ENCODE measurements at regions not wholly inside any gene's neighbourhood (a gene's known extent, or its start where the extent isn't known, plus 50 kb on each side); places are given as distances from the start of the nearest gene placed in this dataset.

DNA sequence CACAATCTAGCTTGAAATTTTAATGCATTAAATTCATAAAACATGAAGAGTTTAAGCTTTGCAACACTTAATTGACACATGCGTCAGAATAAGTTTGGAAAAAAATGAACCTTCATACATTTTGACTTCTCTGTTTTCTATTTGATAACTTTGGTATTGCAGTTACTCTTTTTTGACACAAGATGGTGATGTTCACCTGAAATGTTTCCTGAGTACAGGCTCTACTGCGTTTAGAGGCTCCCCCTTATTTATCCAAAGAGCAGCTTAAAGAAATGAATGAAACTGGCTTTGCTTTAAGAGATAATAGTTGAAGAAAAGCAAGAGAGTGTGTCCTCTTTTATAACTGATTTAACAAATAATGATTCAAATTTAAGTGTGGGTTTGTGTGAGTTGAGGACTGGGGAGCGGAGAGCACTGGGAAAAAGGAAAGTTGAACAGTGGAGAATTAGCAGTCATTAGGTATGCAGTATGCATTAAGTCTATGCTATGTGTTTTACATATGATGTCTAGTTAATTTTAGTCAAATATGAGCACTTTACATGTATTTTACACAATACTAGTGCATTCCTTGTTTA is 180.6 kb upstream of the NUDT6 start:
- DNase-seq = peak; percentile 48 to 66

GRCh38 chr4:123104310-123105025 is 182.1 kb upstream of the NUDT6 start:
- DNase-seq = no peak

GRCh38 chr4:123105026-123105420 is 182.6 kb upstream of the NUDT6 start:
- DNase-seq = no peak

GRCh38 chr4:123106747-123107146 is 184.3 kb upstream of the NUDT6 start:
- DNase-seq = no peak

- no peak for DNase-seq
Observed at GRCh38 chr4:123107444-123108252, 185.3 kb upstream of the NUDT6 start.

DNA sequence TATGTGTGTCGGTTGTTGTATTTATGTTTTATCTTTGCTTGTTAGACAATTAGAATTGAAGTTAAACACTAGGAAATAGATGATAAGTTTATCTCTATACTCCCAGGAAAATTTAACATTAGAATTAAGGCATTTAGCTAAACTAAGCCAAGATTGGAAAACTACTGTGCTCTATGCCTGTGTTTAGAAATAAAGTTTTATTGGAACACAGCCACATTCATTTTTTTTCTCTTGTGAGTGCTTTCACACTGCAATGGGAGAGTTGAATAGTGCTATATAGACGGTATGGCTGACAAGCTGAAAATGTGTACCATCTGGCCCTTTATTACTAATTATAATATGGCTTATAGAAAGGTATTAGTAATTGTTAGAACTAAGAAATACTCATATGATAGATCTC is 186.7 kb upstream of the NUDT6 start:
- DNase-seq = no peak

GRCh38 chr4:123110147-123110546 is 187.8 kb upstream of the NUDT6 start:
- no peak for DNase-seq

GRCh38 chr4:123110685-123111084 is 188.3 kb upstream of the NUDT6 start:
- DNase-seq = no peak

GRCh38 chr4:123113155-123113554 is 190.8 kb upstream of the NUDT6 start:
- DNase-seq = no peak

DNA sequence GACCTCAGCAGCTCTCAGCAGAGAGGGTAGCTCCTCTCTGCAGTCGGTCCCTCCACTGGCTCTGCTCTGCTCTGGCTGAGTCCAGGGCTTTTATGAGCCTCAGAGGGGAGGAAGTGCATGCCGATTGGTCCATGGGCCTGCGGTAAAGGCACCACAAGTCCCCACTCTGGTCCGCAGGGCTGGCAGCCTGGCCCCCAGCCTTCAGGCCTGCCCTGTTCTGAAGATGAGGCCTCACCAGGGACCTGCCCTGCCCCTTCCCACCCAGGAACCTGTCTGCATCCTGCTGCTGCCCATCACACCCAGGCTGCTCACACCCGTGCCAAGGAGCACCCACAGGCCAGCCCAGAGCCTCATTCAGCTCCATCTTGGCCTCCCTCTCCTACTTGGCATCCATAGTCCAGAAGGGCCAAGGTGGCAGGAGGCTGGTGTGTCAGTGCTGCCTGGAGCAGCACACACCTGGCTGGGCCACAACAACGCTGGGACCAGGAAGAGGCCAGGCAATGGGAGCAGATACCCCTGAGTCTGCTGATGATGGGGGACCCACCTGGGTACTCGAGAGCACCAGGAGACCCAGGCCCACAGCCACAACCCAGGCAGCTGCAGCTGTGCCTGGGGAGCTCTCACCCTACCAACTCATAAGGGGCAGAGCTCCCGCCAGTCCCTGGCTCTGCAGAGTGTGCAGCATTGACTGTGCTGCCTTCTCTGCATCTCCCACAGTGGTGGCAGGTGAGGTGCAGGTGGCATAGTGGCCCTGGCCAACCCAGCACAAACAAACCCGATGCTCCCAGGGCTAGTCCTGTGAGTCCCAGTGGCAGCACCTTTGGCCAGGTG is 191.9 kb upstream of the NUDT6 start:
- no peak for DNase-seq

DNA sequence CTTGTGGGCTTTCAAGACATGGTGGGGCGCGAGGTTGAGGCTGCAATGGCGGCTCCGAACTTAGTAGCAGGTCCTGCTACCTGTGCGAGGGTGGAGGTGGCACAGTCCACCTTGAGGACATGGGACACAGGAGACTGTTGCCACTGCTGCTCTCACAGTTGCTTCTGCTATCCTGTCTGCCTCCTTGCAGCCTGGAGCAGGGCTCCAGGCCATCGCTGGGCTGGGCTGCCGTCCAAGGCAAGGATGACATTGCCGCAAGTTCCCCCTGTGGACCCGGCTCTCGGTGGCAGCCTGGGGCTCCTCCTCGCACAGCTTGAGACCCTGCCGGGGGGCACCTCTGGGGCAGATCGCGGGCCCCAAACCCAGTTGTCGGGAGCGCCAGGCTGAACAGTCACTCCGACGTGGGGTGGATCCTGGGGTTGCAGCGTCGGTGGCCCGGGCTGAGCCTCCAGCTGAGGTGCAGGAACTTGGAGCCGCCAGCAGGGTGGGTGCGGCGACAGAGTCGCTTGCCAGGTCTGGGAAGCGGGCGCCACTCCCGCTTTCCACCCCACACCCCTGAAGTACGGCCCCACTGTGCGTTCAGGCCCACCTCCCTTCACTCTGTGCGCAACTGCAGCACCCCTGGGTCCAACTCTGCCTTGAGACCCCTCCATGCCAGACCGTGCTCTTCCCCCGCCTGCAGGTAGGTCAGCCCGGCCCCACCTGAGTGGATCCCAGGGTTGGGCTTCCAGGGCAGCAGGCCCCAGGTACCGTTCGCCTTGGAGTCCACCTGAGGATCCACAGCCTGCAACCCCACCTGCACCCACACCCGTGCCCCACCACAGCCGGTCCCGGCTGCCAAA is 192.7 kb upstream of the NUDT6 start:
- DNase-seq = no peak

GRCh38 chr4:123116412-123116811 is 194.0 kb upstream of the NUDT6 start:
- no peak for DNase-seq

- no peak for DNase-seq
Observed at GRCh38 chr4:123120473-123120872, 198.1 kb upstream of the NUDT6 start.

GRCh38 chr4:123121241-123121907 is 199.0 kb upstream of the NUDT6 start:
- no peak for DNase-seq

DNA sequence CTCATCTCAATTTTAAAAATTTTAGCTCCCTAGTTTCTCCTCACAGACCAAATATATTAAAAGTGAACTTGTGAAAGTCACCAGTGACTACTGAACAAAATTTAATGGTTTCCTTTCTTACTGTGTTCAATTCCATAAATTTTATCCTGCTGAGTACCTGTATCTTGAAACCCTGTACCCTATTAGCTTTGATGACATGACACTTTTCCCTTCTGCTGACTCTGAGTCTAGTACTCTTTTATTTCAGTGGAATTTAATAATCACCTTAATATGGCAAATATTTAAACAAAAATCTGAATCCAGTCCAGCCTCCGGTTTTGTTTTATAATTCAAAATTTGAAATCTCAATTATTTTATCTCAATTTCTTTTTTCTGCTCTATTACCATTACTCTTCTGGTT is 203.1 kb upstream of the NUDT6 start:
- no peak for DNase-seq

DNA sequence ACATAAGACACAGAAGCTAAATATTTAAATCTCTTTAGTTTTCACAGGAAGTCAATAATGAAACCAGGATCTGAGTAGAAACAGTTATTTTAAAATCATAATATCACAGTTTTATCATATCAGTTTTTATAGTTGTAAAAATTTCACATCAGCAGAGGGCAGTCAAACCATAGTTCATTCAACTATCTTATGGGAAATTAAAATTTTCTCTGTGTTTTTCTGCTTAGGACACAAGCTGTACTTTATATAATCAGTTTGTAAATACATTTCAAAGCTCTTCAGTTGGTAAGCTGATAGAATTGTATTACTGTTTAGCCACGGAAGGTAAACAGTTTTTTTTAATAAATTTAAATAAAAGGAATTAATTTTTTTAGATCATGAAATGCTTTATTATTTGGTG is 204.8 kb upstream of the NUDT6 start:
- DNase-seq = peak; percentile 8 to 33

GRCh38 chr4:123127875-123128274 is 205.5 kb upstream of the NUDT6 start:
- no peak for DNase-seq

DNA sequence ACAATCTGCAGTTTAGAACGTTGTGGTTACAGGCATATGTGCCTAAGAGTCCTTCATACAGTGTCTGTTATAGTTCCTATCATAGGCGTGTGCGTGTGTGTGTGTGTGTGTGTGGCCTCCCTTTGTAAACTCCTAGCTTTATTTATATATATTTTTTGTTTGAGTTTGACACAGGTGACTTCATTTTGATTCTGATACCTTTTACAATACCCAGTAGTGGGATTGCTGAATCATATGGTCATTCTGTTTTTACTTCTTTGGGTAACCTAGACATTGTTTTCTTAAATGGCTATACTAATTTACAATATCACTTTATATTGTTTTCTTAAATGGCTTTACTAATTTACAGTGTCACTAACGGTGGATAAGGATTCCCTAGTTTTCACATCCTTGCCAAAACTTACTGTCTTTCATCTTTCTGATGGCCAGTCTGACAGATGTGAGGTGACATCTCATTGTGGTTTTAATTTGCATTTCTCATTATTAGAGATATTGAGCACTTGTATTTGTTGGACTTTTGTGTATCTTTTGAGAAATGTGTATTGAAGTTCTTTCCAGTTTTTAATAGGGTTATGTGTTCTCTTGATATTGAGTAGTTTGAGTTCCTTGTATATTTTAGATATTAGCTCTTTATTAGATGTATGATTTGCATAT is 211.1 kb upstream of the NUDT6 start:
- no peak for DNase-seq

GRCh38 chr4:123144616-123145015 is 222.2 kb upstream of the NUDT6 start:
- no peak for DNase-seq

DNA sequence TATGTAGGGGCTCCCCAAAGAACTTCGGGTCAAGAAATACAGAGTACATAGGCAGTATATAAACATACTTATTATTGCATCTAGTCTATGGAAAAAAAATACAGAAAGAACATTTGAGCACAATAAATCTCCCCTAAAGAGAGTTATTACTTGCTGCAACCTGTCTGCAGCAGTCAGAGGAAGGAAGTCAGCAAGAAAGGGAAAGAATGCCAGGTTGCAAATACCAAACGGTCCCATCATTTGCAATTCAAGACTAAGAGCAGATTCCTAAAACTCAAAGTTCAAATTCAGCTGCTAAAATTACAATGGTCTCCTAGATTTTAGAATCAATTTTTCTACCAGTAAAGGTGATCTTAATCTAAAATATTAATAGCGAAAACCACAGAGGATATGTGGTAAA is 236.2 kb upstream of the NUDT6 start:
- DNase-seq = no peak

DNA sequence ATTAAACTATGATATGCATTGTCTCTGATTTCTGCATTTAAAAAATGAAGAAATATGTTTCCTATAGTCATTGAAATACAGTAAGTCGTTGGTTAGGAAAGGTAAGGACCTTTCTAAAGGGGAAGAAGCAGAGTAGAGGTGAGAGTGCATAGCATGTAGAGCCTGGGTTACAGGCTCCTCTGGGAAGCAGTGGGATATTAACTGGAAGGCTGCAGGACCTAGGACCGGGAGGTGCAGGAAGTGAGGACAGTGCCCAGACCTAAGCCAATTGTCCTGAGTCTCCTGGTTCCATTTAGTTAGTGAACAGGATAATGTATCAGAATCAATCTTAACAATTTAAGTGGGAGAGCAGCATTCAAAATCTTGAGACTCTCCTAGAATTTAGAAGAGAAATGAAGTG is 237.1 kb upstream of the NUDT6 start:
- no peak for DNase-seq
